C4-2B (cell line): ENCODE measurements at regions not wholly inside any gene's neighbourhood (a gene's known extent, or its start where the extent isn't known, plus 50 kb on each side); places are given as distances from the start of the nearest gene placed in this dataset.

Source experiments
- H3K27ac ChIP-seq: fragments of 450-650 bp; 2 replicates; pipeline ENCODE4 v1.5.1; 2017
- CTCF ChIP-seq: fragments of 450-650 bp; conservative IDR thresholded peaks from 2 replicates; pipeline ENCODE4 v1.5.1; 2017; ENCODE audit warnings: mild to moderate bottlenecking
- ZFX ChIP-seq: fragments of 450-650 bp; IDR thresholded peaks from 2 replicates; pipeline ENCODE4 v1.6.1; 2017

GRCh38 chr6:149149653-149150052 lies 167.9 kb upstream of the TAB2 start:
- TF ChIP-seq ZFX: no peak
- TF ChIP-seq CTCF: no peak
- H3K27ac ChIP-seq: no peak overlapping the region

- TF ChIP-seq ZFX: no peak
- no peak for TF ChIP-seq CTCF
- H3K27ac ChIP-seq: no peak overlapping the region
Observed at GRCh38 chr6:149150301-149150700, 167.2 kb upstream of the TAB2 start.

- H3K27ac ChIP-seq: no peak overlapping the region
- no peak for TF ChIP-seq ZFX
- TF ChIP-seq CTCF: no peak
Observed at GRCh38 chr6:149150801-149151398, 166.6 kb upstream of the TAB2 start.

GRCh38 chr6:149152521-149152920 lies 165.0 kb upstream of the TAB2 start:
- TF ChIP-seq CTCF (no peak), ZFX (no peak)
- no peak overlapping the region for H3K27ac ChIP-seq

- no peak overlapping the region for H3K27ac ChIP-seq
- TF ChIP-seq ZFX (no peak), CTCF (no peak)
Observed at GRCh38 chr6:149153100-149153499, 164.4 kb upstream of the TAB2 start.

- no peak overlapping the region for H3K27ac ChIP-seq
- TF ChIP-seq ZFX (no peak), CTCF (no peak)
Observed at GRCh38 chr6:149153693-149154092, 163.8 kb upstream of the TAB2 start.

GRCh38 chr6:149154261-149154821 lies 163.2 kb upstream of the TAB2 start:
- H3K27ac ChIP-seq: no peak overlapping the region
- TF ChIP-seq CTCF (no peak), ZFX (no peak)
